Muscle layer of duodenum (tissue), 2 donors: ENCODE measurements at regions not wholly inside any gene's neighbourhood (a gene's known extent, or its start where the extent isn't known, plus 50 kb on each side); places are given as distances from the start of the nearest gene placed in this dataset.

Source experiments
- H3K27ac ChIP-seq: one replicate; pipeline ENCODE4 v1.7.0; 2013; ENCODE audit warnings: mild to moderate bottlenecking, low read length
- H3K27me3 ChIP-seq: one replicate; pipeline ENCODE4 v1.7.0; 2013; ENCODE audit warnings: low read depth, mild to moderate bottlenecking, control low read depth, low read length
- H3K36me3 ChIP-seq, 2 donors: one replicate each; pipeline ENCODE4 v1.7.0; 2013; ENCODE audit warnings: low read length in 2 of 2, control low read depth in 1 of 2, mild to moderate bottlenecking in 1 of 2; ENCODE audit not compliant: insufficient read depth in 2 of 2, control insufficient read depth in 1 of 2
- H3K4me1 ChIP-seq, 2 donors: one replicate each; pipeline ENCODE4 v1.7.0; 2013; ENCODE audit warnings: low read length in 2 of 2, mild to moderate bottlenecking in 2 of 2, control low read depth in 1 of 2, moderate library complexity in 1 of 2; ENCODE audit not compliant: insufficient read depth in 2 of 2, control insufficient read depth in 1 of 2
- H3K4me3 ChIP-seq, 2 donors: one replicate each; pipeline ENCODE4 v1.7.0; 2013; ENCODE audit warnings: low read length in 2 of 2, low read depth in 1 of 2, mild to moderate bottlenecking in 1 of 2
- H3K9me3 ChIP-seq, 2 donors: one replicate each; pipeline ENCODE4 v1.7.0; 2013; ENCODE audit warnings: low read length in 2 of 2, control low read depth in 1 of 2, mild to moderate bottlenecking in 1 of 2; ENCODE audit not compliant: control insufficient read depth in 1 of 2
- donor health status: healthy.

DNA sequence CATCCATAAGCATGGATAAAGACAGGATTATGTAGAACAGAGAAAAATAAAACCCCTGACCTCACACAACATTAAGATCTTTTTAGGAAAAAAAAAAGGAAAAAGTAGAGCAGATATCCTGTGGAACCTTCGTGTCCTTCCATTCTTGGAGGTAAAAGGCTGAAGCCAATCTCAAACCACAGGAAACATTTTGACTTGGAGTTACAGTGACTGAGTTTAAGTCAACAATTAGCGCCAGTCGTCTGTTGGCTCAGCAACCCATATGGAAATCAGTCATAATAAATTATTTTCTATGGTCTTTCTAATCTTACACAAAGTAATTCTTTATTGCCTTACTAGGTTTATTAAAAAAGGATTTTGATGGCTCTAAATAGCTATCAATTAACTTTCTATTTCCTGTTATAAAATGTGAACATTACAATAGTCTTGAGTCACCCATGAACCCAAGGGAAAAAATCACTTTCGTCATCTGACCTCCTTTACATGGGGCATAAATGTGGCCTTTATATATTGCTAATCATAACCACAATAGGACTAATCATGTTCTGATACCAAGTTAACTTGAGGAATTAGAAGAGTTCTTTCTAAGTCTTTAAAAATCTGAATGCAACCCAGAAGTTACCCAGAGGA is 592.9 kb downstream of the TFAP2B start:
- Histone ChIP-seq H3K4me3 (no peak overlapping the region), H3K27me3 (no peaks in the 10 kb centered on the region), H3K9me3 (no peaks in the 10 kb centered on the region), H3K27ac (no peak overlapping the region), H3K36me3 (no peaks in the 10 kb centered on the region), H3K4me1 (no peaks in the 10 kb centered on the region)

DNA sequence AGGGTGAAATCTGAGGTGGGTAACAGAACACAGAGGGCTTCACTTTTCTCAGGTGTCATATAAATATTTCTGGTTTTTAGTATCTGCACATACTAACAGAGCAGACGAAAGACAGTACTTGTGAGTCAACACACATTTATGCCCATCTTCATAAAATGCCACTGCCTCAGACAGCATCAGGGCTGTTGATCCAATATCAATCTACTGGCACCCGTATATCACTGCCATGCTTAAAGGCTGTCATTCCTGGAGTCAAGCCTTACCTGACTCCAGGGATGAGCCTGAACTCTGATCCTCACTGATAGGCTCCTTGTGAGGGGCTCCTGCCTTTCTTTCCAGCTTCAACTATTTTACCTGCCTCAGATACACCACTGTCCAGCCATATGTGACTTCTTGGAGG is 595.7 kb downstream of the TFAP2B start:
- H3K9me3 ChIP-seq, result no peaks in the 10 kb centered on the region
- H3K4me3 ChIP-seq, result no peak overlapping the region
- no peaks in the 10 kb centered on the region for H3K4me1 ChIP-seq
- no peaks in the 10 kb centered on the region for H3K36me3 ChIP-seq
- H3K27me3 ChIP-seq, result no peaks in the 10 kb centered on the region
- no peak overlapping the region for H3K27ac ChIP-seq

DNA sequence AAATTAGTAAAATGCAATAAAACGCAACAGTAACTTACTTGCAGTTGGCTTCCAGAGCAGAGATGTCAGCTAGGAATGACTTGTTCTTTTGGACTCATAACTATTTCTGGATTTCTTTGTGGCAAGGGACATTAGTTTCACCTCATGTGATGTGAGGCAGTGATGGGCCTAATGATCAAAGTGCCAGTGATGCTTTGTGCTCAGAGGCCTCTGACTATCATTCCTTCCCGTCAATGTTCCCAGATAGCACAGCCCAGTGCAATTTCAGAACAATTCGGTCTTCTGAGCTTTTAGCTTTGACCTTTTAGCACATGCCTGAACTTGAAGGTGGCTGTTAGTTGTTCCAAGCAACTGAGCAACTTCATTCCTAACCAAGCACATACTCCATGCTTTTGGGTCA is 596.8 kb downstream of the TFAP2B start:
- Histone ChIP-seq H3K4me1 (no peaks in the 10 kb centered on the region), H3K4me3 (no peak overlapping the region), H3K27ac (no peak overlapping the region), H3K9me3 (no peaks in the 10 kb centered on the region), H3K36me3 (no peaks in the 10 kb centered on the region), H3K27me3 (no peaks in the 10 kb centered on the region)

- no peaks in the 10 kb centered on the region for H3K27me3 ChIP-seq
- no peaks in the 10 kb centered on the region for H3K4me1 ChIP-seq
- no peak overlapping the region for H3K27ac ChIP-seq
- H3K4me3 ChIP-seq, result no peak overlapping the region
- no peaks in the 10 kb centered on the region for H3K36me3 ChIP-seq
- no peaks in the 10 kb centered on the region for H3K9me3 ChIP-seq
Measured at GRCh38 chr6:51429017-51429712, 610.5 kb downstream of the TFAP2B start.

DNA sequence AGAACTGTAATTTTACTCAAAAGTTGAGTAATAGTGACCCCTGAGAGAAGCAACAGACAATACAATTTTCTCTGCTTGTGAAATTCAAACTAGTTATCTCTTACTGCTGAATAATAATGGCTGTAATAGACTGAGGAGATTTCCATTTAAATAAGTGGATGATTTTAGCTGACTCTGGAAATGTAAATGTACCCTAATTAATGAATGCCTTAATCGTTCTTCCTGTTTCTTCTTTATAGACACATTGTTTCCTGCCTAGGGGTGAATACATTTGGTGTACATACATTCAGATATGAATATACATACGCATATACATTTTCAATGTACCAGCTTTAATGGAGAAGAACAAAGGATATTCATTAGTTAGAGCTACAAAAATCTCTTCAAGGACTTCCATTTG is 611.9 kb downstream of the TFAP2B start:
- H3K4me1 ChIP-seq, result no peaks in the 10 kb centered on the region
- no peaks in the 10 kb centered on the region for H3K9me3 ChIP-seq
- no peak overlapping the region for H3K4me3 ChIP-seq
- H3K27me3 ChIP-seq, result no peaks in the 10 kb centered on the region
- no peak overlapping the region for H3K27ac ChIP-seq
- no peaks in the 10 kb centered on the region for H3K36me3 ChIP-seq

GRCh38 chr6:51432481-51432880 is 613.8 kb downstream of the TFAP2B start:
- Histone ChIP-seq H3K9me3 (no peaks in the 10 kb centered on the region), H3K36me3 (no peaks in the 10 kb centered on the region), H3K4me3 (no peak overlapping the region), H3K4me1 (no peaks in the 10 kb centered on the region), H3K27ac (no peak overlapping the region), H3K27me3 (no peaks in the 10 kb centered on the region)

- Histone ChIP-seq H3K27ac (no peak overlapping the region), H3K4me3 (no peak overlapping the region), H3K27me3 (no peaks in the 10 kb centered on the region), H3K4me1 (no peaks in the 10 kb centered on the region), H3K36me3 (no peaks in the 10 kb centered on the region), H3K9me3 (no peaks in the 10 kb centered on the region)
Measured at GRCh38 chr6:51450248-51450957, 631.7 kb downstream of the TFAP2B start.

DNA sequence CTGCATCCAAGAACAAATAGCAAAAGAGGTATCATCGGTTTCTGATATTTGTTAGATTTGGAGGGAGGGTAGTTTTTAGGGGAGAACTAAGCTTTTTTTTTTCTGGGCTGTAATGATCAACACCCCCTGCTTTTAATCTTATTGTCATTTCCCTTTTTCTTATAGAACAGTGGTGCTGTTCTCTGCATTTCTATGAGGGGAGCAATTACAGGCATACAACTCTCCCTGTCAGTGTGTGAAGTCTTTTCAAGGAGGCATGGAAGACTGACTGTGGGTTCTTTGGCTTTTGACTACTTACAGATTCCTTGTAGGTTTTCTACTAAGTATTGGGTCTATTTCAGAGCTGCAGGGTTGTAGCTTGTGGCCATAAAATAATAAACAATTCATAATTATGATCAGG is 632.3 kb downstream of the TFAP2B start:
- no peaks in the 10 kb centered on the region for H3K9me3 ChIP-seq
- H3K36me3 ChIP-seq, result no peaks in the 10 kb centered on the region
- H3K4me3 ChIP-seq, result no peak overlapping the region
- no peaks in the 10 kb centered on the region for H3K4me1 ChIP-seq
- H3K27ac ChIP-seq, result no peak overlapping the region
- H3K27me3 ChIP-seq, result no peaks in the 10 kb centered on the region

DNA sequence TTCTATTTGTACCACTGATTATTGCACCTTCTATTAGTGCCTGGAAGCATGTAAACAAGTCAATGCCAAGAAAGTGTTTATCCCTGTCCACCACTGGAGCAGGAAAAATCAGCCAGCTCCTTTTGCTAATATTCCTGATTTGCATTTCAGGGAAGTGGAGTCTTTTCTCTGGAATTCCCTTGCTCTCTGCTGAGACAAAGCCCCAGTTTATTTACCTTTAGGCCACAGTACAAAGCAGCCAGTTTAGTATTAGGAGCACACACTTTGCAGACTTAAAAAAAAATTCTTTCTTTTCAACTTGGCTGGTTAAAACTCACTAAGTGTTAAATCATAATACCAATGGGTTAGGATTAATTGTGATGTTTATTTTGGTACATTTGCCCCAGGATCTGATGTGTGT is 631.1 kb downstream of the PKHD1 start:
- no peaks in the 10 kb centered on the region for H3K36me3 ChIP-seq
- H3K9me3 ChIP-seq, result no peaks in the 10 kb centered on the region
- H3K4me1 ChIP-seq, result no peaks in the 10 kb centered on the region
- H3K27ac ChIP-seq, result no peak overlapping the region
- H3K27me3 ChIP-seq, result no peaks in the 10 kb centered on the region
- H3K4me3 ChIP-seq, result no peak overlapping the region

DNA sequence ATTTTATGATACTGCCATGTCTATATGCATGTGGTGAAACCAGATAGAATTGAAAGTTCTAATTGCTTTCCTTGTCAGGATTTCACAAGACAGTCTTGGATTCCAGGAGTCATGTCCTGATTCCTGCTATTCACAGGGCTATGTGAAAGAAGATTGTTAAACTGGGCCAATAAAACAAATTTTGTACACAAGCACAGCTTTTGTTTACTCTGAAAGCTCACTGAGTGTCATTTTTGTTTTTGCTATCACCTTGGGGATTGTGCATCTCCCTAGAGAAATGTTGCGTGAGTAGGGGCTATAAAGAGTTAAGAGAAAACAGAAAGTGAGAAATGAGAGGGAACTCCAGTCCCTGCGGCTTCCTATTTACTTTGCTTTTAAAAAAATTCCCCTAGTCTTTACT is 627.5 kb downstream of the PKHD1 start:
- no peaks in the 10 kb centered on the region for H3K4me1 ChIP-seq
- no peaks in the 10 kb centered on the region for H3K9me3 ChIP-seq
- H3K4me3 ChIP-seq, result no peak overlapping the region
- H3K36me3 ChIP-seq, result no peaks in the 10 kb centered on the region
- no peaks in the 10 kb centered on the region for H3K27me3 ChIP-seq
- no peak overlapping the region for H3K27ac ChIP-seq

GRCh38 chr6:51462896-51463295 is 624.5 kb downstream of the PKHD1 start:
- Histone ChIP-seq H3K9me3 (no peaks in the 10 kb centered on the region), H3K27ac (no peak overlapping the region), H3K36me3 (no peaks in the 10 kb centered on the region), H3K4me3 (no peak overlapping the region), H3K4me1 (no peaks in the 10 kb centered on the region), H3K27me3 (no peaks in the 10 kb centered on the region)
